ENCODE measurements at regions not wholly inside any gene's neighbourhood (a gene's known extent, or its start where the extent isn't known, plus 50 kb on each side); places are given as distances from the start of the nearest gene placed in this dataset.
"Not testable (repeated sequence)": the region's sequence is repeated elsewhere in the genome, so short reads cannot be mapped to it uniquely, and the experiment has no call there.

- TF ChIP-seq CTCF (conservative IDR thresholded peaks at IDR 0.05) (no peak), ZFX (IDR thresholded peaks at IDR 0.05) (no peak)
- no peak overlapping the region for H3K27ac ChIP-seq
These were observed 77.6 kb upstream of the CCDC80 start for GRCh38 chr3:112718516-112718915.

- H3K27ac ChIP-seq = no peak overlapping the region
- TF ChIP-seq CTCF (conservative IDR thresholded peaks at IDR 0.05) = no peak
- no peak for TF ChIP-seq ZFX (IDR thresholded peaks at IDR 0.05)
These were observed 69.0 kb upstream of the CCDC80 start for GRCh38 chr3:112709911-112710310.

GRCh38 chr3:112699436-112699978, 58.6 kb upstream of the CCDC80 start:
- TF ChIP-seq ZFX (IDR thresholded peaks at IDR 0.05) (no peak), CTCF (conservative IDR thresholded peaks at IDR 0.05) (peak; percentile 21)
- H3K27ac ChIP-seq = no peak overlapping the region

GRCh38 chr3:112698442-112698841, 57.5 kb upstream of the CCDC80 start:
- H3K27ac ChIP-seq = not testable (repeated sequence)

- not testable (repeated sequence) for H3K27ac ChIP-seq
These were observed 55.3 kb upstream of the CCDC80 start for GRCh38 chr3:112696244-112696643.

- H3K27ac ChIP-seq = not testable (repeated sequence)
These were observed 54.6 kb upstream of the CCDC80 start for GRCh38 chr3:112695377-112696108.

GRCh38 chr3:112694906-112695305, 54.0 kb upstream of the CCDC80 start:
- H3K27ac ChIP-seq = not testable (repeated sequence)

- TF ChIP-seq ZFX (IDR thresholded peaks at IDR 0.05) (no peak), CTCF (conservative IDR thresholded peaks at IDR 0.05) (no peak)
These were observed 52.2 kb upstream of the CCDC80 start for GRCh38 chr3:112693186-112693585.

More at GRCh38 chr3:112693186-112693585, 52.2 kb upstream of the CCDC80 start:
- H3K27ac ChIP-seq = no peak overlapping the region

All from C4-2B (cell line).